ENCODE measurements at regions not wholly inside any gene's neighbourhood (a gene's known extent, or its start where the extent isn't known, plus 50 kb on each side); places are given as distances from the start of the nearest gene placed in this dataset.

GRCh38 chr9:25427898-25428297 is 250.3 kb downstream of the TUSC1 start:
- Histone ChIP-seq H3K36me3 (ENCODE audit: control insufficient read depth in 4 of 4, insufficient read depth in 4 of 4, low read length in 3 of 4) (no peaks in the 10 kb centered on the region), H3K4me3 (ENCODE audit: control insufficient read depth in 1 of 7, extremely low read depth in 1 of 7, insufficient read depth in 4 of 7, low read depth in 2 of 7, low read length in 6 of 7) (no peak overlapping the region), H3K4me1 (ENCODE audit: control extremely low read depth in 1 of 4, control insufficient read depth in 4 of 4, insufficient read depth in 4 of 4, low read length in 3 of 4) (no peaks in the 10 kb centered on the region), H3K9me3 (ENCODE audit: control extremely low read depth in 1 of 5, control insufficient read depth in 4 of 5, insufficient read depth in 2 of 5, low read depth in 1 of 5, low read length in 4 of 5) (peaks cover 0 to 2% (median 0%) of the 10 kb centered on the region in 5 experiments), H3K27me3 (replicated peaks in 2 of 5; ENCODE audit: control insufficient read depth in 4 of 5, insufficient read depth in 5 of 5, low read length in 4 of 5) (no peaks in the 10 kb centered on the region), H3K27ac (ENCODE audit: insufficient read depth in 1 of 2, low read depth in 1 of 2, low read length in 2 of 2, poor library complexity in 1 of 2, severe bottlenecking in 2 of 2) (no peak overlapping the region)
- 100% methylated on average over 1 of the region's 4 CpGs for WGBS (ENCODE audit: insufficient coverage)
- ChIA-PET CTCF (no interaction called here), POLR2A (no interaction called here)
- no peak for DNase-seq

GRCh38 chr9:25427290-25427689 is 251.0 kb downstream of the TUSC1 start:
- H3K4me1 ChIP-seq (ENCODE audit: control extremely low read depth in 1 of 4, control insufficient read depth in 4 of 4, insufficient read depth in 4 of 4, low read length in 3 of 4) = no peaks in the 10 kb centered on the region
- no peaks in the 10 kb centered on the region for H3K9me3 ChIP-seq (ENCODE audit: control extremely low read depth in 1 of 5, control insufficient read depth in 4 of 5, insufficient read depth in 2 of 5, low read depth in 1 of 5, low read length in 4 of 5)
- no peaks in the 10 kb centered on the region for H3K27me3 ChIP-seq (replicated peaks in 2 of 5; ENCODE audit: control insufficient read depth in 4 of 5, insufficient read depth in 5 of 5, low read length in 4 of 5)
- ChIA-PET POLR2A (no interaction called here), CTCF (no interaction called here)
- no peak for DNase-seq
- no peak overlapping the region for H3K4me3 ChIP-seq (ENCODE audit: control insufficient read depth in 1 of 7, extremely low read depth in 1 of 7, insufficient read depth in 4 of 7, low read depth in 2 of 7, low read length in 6 of 7)
- no peak overlapping the region for H3K27ac ChIP-seq (ENCODE audit: insufficient read depth in 1 of 2, low read depth in 1 of 2, low read length in 2 of 2, poor library complexity in 1 of 2, severe bottlenecking in 2 of 2)
- no peaks in the 10 kb centered on the region for H3K36me3 ChIP-seq (ENCODE audit: control insufficient read depth in 4 of 4, insufficient read depth in 4 of 4, low read length in 3 of 4)
- 73% methylated on average over 4 of the region's 4 CpGs for WGBS (ENCODE audit: insufficient coverage)

GRCh38 chr9:25421560-25421959 is 256.7 kb downstream of the TUSC1 start:
- ChIA-PET POLR2A (no interaction called here), CTCF (no interaction called here)
- no peak for DNase-seq
- Histone ChIP-seq H3K36me3 (ENCODE audit: control insufficient read depth in 4 of 4, insufficient read depth in 4 of 4, low read length in 3 of 4) (no peaks in the 10 kb centered on the region), H3K27me3 (replicated peaks in 2 of 5; ENCODE audit: control insufficient read depth in 4 of 5, insufficient read depth in 5 of 5, low read length in 4 of 5) (no peaks in the 10 kb centered on the region), H3K27ac (ENCODE audit: insufficient read depth in 1 of 2, low read depth in 1 of 2, low read length in 2 of 2, poor library complexity in 1 of 2, severe bottlenecking in 2 of 2) (no peak overlapping the region), H3K4me3 (ENCODE audit: control insufficient read depth in 1 of 7, extremely low read depth in 1 of 7, insufficient read depth in 4 of 7, low read depth in 2 of 7, low read length in 6 of 7) (no peak overlapping the region), H3K9me3 (ENCODE audit: control extremely low read depth in 1 of 5, control insufficient read depth in 4 of 5, insufficient read depth in 2 of 5, low read depth in 1 of 5, low read length in 4 of 5) (no peaks in the 10 kb centered on the region), H3K4me1 (ENCODE audit: control extremely low read depth in 1 of 4, control insufficient read depth in 4 of 4, insufficient read depth in 4 of 4, low read length in 3 of 4) (no peaks in the 10 kb centered on the region)
- no CpG with 5 or more reads among the region's 1 CpG for WGBS (ENCODE audit: insufficient coverage)

- POLR2A ChIA-PET = no interaction called here
- H3K27ac ChIP-seq (ENCODE audit: insufficient read depth in 1 of 2, low read depth in 1 of 2, low read length in 2 of 2, poor library complexity in 1 of 2, severe bottlenecking in 2 of 2) = no peak overlapping the region
- no peaks in the 10 kb centered on the region for H3K4me1 ChIP-seq (ENCODE audit: control extremely low read depth in 1 of 4, control insufficient read depth in 4 of 4, insufficient read depth in 4 of 4, low read length in 3 of 4)
- H3K36me3 ChIP-seq (ENCODE audit: control insufficient read depth in 4 of 4, insufficient read depth in 4 of 4, low read length in 3 of 4) = no peaks in the 10 kb centered on the region
- H3K27me3 ChIP-seq (replicated peaks in 2 of 5; ENCODE audit: control insufficient read depth in 4 of 5, insufficient read depth in 5 of 5, low read length in 4 of 5) = no peaks in the 10 kb centered on the region
- no peak for DNase-seq
- H3K9me3 ChIP-seq (ENCODE audit: control extremely low read depth in 1 of 5, control insufficient read depth in 4 of 5, insufficient read depth in 2 of 5, low read depth in 1 of 5, low read length in 4 of 5) = no peaks in the 10 kb centered on the region
- H3K4me3 ChIP-seq (ENCODE audit: control insufficient read depth in 1 of 7, extremely low read depth in 1 of 7, insufficient read depth in 4 of 7, low read depth in 2 of 7, low read length in 6 of 7) = no peak overlapping the region
- CTCF ChIA-PET = interaction anchor here (0.9 to 1.0 kb wide), 2 partner anchors 9 to 11 kb away, joined by 3 read pairs; no protein-coding TSS in a partner anchor
Observed at GRCh38 chr9:25418974-25419373, 259.3 kb downstream of the TUSC1 start.

GRCh38 chr9:25415718-25416117 is 262.5 kb downstream of the TUSC1 start:
- no peaks in the 10 kb centered on the region for H3K9me3 ChIP-seq (ENCODE audit: control extremely low read depth in 1 of 5, control insufficient read depth in 4 of 5, insufficient read depth in 2 of 5, low read depth in 1 of 5, low read length in 4 of 5)
- CTCF ChIA-PET = interaction anchor here (1.4 kb wide), 1 partner anchor 14 kb away, joined by 3 read pairs; no protein-coding TSS in a partner anchor
- H3K27me3 ChIP-seq (replicated peaks in 2 of 5; ENCODE audit: control insufficient read depth in 4 of 5, insufficient read depth in 5 of 5, low read length in 4 of 5) = no peaks in the 10 kb centered on the region
- no peaks in the 10 kb centered on the region for H3K36me3 ChIP-seq (ENCODE audit: control insufficient read depth in 4 of 4, insufficient read depth in 4 of 4, low read length in 3 of 4)
- no peaks in the 10 kb centered on the region for H3K4me1 ChIP-seq (ENCODE audit: control extremely low read depth in 1 of 4, control insufficient read depth in 4 of 4, insufficient read depth in 4 of 4, low read length in 3 of 4)
- no peak overlapping the region for H3K4me3 ChIP-seq (ENCODE audit: control insufficient read depth in 1 of 7, extremely low read depth in 1 of 7, insufficient read depth in 4 of 7, low read depth in 2 of 7, low read length in 6 of 7)
- 100% methylated on average over 1 of the region's 1 CpG for WGBS (ENCODE audit: insufficient coverage)
- DNase-seq = no peak
- no peak overlapping the region for H3K27ac ChIP-seq (ENCODE audit: insufficient read depth in 1 of 2, low read depth in 1 of 2, low read length in 2 of 2, poor library complexity in 1 of 2, severe bottlenecking in 2 of 2)
- POLR2A ChIA-PET = no interaction called here

GRCh38 chr9:25412646-25413045 is 265.6 kb downstream of the TUSC1 start:
- H3K27ac ChIP-seq (ENCODE audit: insufficient read depth in 1 of 2, low read depth in 1 of 2, low read length in 2 of 2, poor library complexity in 1 of 2, severe bottlenecking in 2 of 2) = no peak overlapping the region
- no peaks in the 10 kb centered on the region for H3K9me3 ChIP-seq (ENCODE audit: control extremely low read depth in 1 of 5, control insufficient read depth in 4 of 5, insufficient read depth in 2 of 5, low read depth in 1 of 5, low read length in 4 of 5)
- POLR2A ChIA-PET = no interaction called here
- CTCF ChIA-PET = no interaction called here
- no peaks in the 10 kb centered on the region for H3K4me1 ChIP-seq (ENCODE audit: control extremely low read depth in 1 of 4, control insufficient read depth in 4 of 4, insufficient read depth in 4 of 4, low read length in 3 of 4)
- no peaks in the 10 kb centered on the region for H3K36me3 ChIP-seq (ENCODE audit: control insufficient read depth in 4 of 4, insufficient read depth in 4 of 4, low read length in 3 of 4)
- H3K27me3 ChIP-seq (replicated peaks in 2 of 5; ENCODE audit: control insufficient read depth in 4 of 5, insufficient read depth in 5 of 5, low read length in 4 of 5) = no peaks in the 10 kb centered on the region
- H3K4me3 ChIP-seq (ENCODE audit: control insufficient read depth in 1 of 7, extremely low read depth in 1 of 7, insufficient read depth in 4 of 7, low read depth in 2 of 7, low read length in 6 of 7) = no peak overlapping the region
- WGBS (ENCODE audit: insufficient coverage) = 100% methylated on average over 1 of the region's 1 CpG
- DNase-seq = no peak

GRCh38 chr9:25397746-25398145 is 280.5 kb downstream of the TUSC1 start:
- no peak overlapping the region for H3K27ac ChIP-seq (ENCODE audit: insufficient read depth in 1 of 2, low read depth in 1 of 2, low read length in 2 of 2, poor library complexity in 1 of 2, severe bottlenecking in 2 of 2)
- DNase-seq = no peak
- ChIA-PET POLR2A (no interaction called here), CTCF (no interaction called here)
- H3K4me3 ChIP-seq (ENCODE audit: control insufficient read depth in 1 of 7, extremely low read depth in 1 of 7, insufficient read depth in 4 of 7, low read depth in 2 of 7, low read length in 6 of 7) = no peak overlapping the region
- no peaks in the 10 kb centered on the region for H3K36me3 ChIP-seq (ENCODE audit: control insufficient read depth in 4 of 4, insufficient read depth in 4 of 4, low read length in 3 of 4)
- H3K9me3 ChIP-seq (ENCODE audit: control extremely low read depth in 1 of 5, control insufficient read depth in 4 of 5, insufficient read depth in 2 of 5, low read depth in 1 of 5, low read length in 4 of 5) = no peaks in the 10 kb centered on the region
- H3K27me3 ChIP-seq (replicated peaks in 2 of 5; ENCODE audit: control insufficient read depth in 4 of 5, insufficient read depth in 5 of 5, low read length in 4 of 5) = no peaks in the 10 kb centered on the region
- no peaks in the 10 kb centered on the region for H3K4me1 ChIP-seq (ENCODE audit: control extremely low read depth in 1 of 4, control insufficient read depth in 4 of 4, insufficient read depth in 4 of 4, low read length in 3 of 4)

GRCh38 chr9:25396828-25397227 is 281.4 kb downstream of the TUSC1 start:
- H3K9me3 ChIP-seq (ENCODE audit: control extremely low read depth in 1 of 5, control insufficient read depth in 4 of 5, insufficient read depth in 2 of 5, low read depth in 1 of 5, low read length in 4 of 5) = no peaks in the 10 kb centered on the region
- no peaks in the 10 kb centered on the region for H3K27me3 ChIP-seq (replicated peaks in 2 of 5; ENCODE audit: control insufficient read depth in 4 of 5, insufficient read depth in 5 of 5, low read length in 4 of 5)
- H3K36me3 ChIP-seq (ENCODE audit: control insufficient read depth in 4 of 4, insufficient read depth in 4 of 4, low read length in 3 of 4) = no peaks in the 10 kb centered on the region
- no peak overlapping the region for H3K4me3 ChIP-seq (ENCODE audit: control insufficient read depth in 1 of 7, extremely low read depth in 1 of 7, insufficient read depth in 4 of 7, low read depth in 2 of 7, low read length in 6 of 7)
- H3K4me1 ChIP-seq (ENCODE audit: control extremely low read depth in 1 of 4, control insufficient read depth in 4 of 4, insufficient read depth in 4 of 4, low read length in 3 of 4) = no peaks in the 10 kb centered on the region
- no peak overlapping the region for H3K27ac ChIP-seq (ENCODE audit: insufficient read depth in 1 of 2, low read depth in 1 of 2, low read length in 2 of 2, poor library complexity in 1 of 2, severe bottlenecking in 2 of 2)
- POLR2A ChIA-PET = no interaction called here
- DNase-seq = no peak
- CTCF ChIA-PET = no interaction called here

Data from common myeloid progenitor, CD34-positive (primary cell).